Activated effector memory CD4-positive, alpha-beta T cell treated with anti-CD3 and anti-CD28 coated beads, Interleukin-2, amount 50 U/mL, for 16 hours (primary cell): ENCODE measurements at regions not wholly inside any gene's neighbourhood (a gene's known extent, or its start where the extent isn't known, plus 50 kb on each side); places are given as distances from the start of the nearest gene placed in this dataset.

Experiments used
- DNase-seq: peaks from one replicate; pipeline ENCODE4 v3.0.0-alpha.2; 2020

- DNase-seq, result no peak
Measured at GRCh38 chr12:41930866-41931437, 213.7 kb downstream of the GXYLT1 start.

GRCh38 chr12:41924111-41924510 lies 220.6 kb downstream of the GXYLT1 start:
- no peak for DNase-seq

DNA sequence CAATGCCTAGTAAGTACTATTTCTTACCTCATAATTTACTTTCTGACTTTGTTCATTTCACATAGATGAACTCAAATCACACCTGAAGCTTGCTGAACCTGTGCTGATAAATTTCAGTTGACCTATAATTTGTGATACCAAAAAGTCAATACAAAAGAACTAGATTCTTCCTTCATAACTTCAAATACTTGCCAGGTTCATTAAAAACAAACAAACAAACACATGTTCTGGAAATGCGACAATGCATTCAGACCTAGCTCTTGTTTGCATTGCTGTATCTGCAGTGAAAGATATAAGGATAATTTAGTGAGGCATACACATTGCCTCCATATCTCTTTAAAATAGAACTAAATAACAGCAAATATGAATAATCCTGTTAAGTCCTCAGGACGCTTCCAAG lies 221.3 kb downstream of the GXYLT1 start:
- no peak for DNase-seq

DNA sequence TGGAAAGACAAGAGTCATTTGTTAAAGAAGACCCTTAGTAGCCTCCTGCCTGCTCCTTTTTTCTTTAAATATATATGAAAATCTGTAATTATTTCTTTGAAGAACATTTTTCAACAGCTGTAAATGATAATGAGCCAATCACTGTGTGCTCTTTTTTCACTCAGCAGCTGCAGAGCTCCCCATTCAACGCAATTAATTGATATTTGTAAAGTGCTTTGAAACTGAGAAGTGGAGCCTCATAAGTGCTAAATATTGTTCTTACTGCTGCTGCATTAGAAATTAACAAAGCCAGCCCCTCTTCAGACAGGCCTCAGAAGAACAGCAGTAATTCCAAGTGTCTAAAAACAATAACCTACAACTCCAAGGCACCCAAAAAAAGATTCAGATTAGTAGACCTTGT lies 224.3 kb downstream of the GXYLT1 start:
- DNase-seq, result no peak

- no peak for DNase-seq
Measured at GRCh38 chr12:41919526-41920261, 225.0 kb downstream of the GXYLT1 start.

- no peak for DNase-seq
Measured at GRCh38 chr12:41919048-41919447, 225.6 kb downstream of the GXYLT1 start.

GRCh38 chr12:41917938-41918341 lies 226.7 kb downstream of the GXYLT1 start:
- DNase-seq, result no peak

DNA sequence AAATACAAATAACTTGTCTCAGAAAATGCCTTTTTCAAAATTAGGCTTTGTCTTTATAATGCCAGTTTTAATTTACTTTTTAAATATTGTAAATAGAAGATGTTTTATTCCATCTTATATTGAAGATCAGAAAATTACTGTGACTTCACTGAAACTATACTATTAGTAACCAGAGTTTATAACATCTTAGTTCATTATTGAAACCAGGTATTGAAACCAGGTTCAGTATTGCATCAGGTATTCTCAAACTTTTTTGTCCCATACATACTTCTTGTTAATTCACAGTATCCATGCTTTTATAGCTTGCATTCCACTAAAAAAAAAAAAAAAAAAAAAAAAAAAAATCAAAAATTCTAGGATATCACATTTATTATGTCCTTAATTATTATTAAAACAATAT lies 227.5 kb downstream of the GXYLT1 start:
- DNase-seq, result no peak

- DNase-seq, result no peak
Measured at GRCh38 chr12:41910578-41911320, 233.9 kb downstream of the GXYLT1 start.

- DNase-seq, result no peak
Measured at GRCh38 chr12:41908206-41908605, 236.5 kb downstream of the GXYLT1 start.

- no peak for DNase-seq
Measured at GRCh38 chr12:41907550-41907949, 237.1 kb downstream of the GXYLT1 start.

GRCh38 chr12:41907021-41907420 lies 237.7 kb downstream of the GXYLT1 start:
- no peak for DNase-seq

DNA sequence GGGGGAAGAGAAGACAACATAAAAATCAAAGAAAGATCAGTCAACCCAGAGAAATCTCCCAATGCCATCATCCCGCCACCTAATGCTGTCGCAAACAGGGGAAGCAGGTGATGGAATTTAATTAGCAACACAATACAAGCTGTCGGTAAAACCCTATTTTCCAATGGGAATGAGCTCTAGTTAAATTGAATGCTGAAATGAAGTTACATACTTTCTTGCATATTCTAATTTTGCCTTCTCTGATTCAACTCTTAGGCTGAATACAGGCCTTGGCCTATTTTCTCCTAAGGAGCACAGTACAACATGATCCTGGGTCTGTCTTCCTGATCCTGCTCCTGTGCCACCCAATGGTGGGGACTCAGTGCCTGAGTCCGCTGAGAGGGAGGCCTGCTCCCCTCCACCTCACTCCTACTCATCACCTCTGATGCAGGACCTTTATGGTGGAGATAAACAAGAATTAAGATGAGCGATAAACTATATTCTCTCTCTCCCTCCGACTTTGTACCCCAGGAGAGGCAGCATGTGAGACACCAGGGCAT lies 238.8 kb downstream of the GXYLT1 start:
- no peak for DNase-seq

DNA sequence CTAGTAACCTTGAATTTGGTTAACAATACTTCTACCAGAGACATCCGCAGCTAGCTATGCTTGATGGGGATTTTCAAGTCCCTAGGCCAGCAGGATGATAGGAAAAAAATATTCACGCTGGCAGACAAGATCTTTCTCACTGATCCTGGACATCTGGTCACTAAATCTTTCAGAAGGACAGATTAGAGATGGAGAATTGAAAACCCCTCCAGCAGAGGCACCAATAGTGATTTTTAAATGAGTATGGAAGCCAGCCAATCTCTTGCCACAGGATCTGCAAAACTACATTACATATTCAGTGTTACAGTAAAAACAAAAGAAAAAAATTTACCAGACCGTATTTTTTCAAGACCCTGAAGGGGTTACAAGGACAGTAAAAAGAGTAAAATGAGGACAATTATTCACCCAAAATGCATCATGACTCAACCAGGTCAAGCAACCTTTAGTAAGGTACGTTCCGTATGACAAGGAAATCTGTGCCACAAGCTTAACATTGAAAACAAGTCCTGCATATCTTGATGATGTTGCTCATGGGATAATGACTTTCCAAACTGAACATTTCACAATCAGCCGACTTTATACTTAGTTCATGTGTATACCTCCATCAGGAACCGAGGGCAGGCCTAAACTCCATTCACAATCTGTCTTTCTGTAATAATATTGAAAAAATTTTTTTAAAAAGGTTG lies 239.5 kb downstream of the GXYLT1 start:
- DNase-seq, result no peak

GRCh38 chr12:41904041-41904440 lies 240.6 kb downstream of the GXYLT1 start:
- DNase-seq, result no peak

DNA sequence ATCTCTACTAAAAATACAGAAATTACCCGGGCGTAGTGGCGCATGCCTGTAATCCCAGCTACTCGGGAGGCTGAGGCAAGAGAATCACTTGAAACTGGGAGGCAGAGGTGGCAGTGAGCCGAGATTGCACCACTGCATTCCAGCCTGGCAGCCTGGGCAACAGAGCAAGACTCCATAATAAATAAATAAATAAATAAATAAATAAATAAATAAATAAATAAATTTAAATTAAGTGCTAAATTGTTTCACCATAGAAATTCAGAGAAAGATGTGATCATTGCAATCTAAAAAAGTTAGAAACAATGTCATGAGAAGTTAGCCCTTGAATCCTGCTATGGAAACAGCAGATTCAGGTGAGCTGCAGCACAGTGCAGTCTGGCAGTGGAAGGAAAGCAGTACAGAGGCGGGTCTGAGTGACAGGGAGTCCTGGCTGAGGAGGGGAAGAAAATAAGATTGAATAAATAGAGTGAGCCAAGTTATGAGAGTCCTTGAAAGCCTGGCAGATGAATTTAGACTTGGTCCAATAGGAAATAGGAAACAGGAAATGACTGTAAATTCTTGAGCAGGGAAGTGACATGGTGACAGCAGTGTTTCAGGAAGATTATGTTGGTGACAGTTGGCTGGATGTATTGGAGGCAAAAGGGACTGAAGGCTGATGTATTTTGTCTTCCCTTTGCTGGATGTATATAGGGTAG lies 241.5 kb downstream of the GXYLT1 start:
- DNase-seq, result no peak

DNA sequence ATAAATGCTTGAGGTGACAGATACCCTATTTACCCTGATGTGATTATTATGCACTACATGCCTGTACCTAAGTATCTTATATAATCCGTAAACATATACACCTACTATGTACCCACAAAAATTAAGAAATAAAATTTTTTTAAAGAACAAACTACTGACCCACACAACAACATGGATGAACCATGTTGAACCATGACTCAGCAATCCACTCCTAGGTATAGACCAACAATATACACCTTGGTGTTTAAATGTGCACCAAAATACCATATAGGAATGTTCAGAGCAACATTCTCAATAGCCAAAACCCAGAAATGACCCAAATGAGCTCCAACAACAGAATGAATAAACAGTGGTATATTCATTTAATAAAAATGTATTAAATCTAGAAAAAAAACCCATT lies 245.1 kb downstream of the GXYLT1 start:
- DNase-seq, result no peak

- DNase-seq, result no peak
Measured at GRCh38 chr12:41897593-41897992, 247.1 kb downstream of the GXYLT1 start.

DNA sequence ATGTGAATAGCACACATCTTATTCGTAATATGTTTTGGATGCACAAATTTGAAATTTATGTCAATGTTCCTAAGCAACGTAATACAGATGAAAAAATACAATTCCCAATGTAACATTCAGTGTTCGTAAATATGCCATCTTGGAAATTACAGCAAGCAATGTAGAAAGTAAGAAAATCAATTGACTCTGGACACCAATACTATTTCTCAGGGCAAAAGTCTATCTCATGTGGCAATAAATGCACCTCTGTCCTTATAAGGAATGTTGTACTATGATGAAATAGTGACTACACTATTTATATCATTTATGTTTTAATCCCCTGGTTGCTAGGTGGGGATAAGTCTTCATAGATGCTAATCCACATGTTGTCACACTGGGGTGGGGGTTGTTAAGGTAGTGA lies 251.2 kb downstream of the GXYLT1 start:
- no peak for DNase-seq

- DNase-seq, result no peak
Measured at GRCh38 chr12:41892302-41892701, 252.4 kb downstream of the GXYLT1 start.

DNA sequence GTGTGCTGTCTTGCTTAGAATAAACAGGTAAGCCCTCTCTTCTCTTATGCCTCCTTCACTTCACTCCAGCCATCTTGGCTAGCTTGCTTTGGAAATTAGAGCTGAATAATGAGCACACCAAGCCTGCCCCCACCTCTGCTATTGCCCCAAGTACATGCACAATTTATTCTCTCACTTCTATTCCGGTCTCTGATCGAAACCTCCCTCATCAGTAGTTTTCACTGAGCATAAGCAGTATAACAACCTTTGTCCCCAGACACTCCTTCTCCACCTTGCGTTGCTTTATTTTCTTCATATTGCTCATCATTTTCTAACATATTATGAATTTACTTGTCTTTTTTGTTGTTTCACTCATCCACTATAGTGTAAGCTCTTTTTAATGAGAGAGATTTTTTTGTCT lies 253.4 kb downstream of the GXYLT1 start:
- DNase-seq, result no peak

DNA sequence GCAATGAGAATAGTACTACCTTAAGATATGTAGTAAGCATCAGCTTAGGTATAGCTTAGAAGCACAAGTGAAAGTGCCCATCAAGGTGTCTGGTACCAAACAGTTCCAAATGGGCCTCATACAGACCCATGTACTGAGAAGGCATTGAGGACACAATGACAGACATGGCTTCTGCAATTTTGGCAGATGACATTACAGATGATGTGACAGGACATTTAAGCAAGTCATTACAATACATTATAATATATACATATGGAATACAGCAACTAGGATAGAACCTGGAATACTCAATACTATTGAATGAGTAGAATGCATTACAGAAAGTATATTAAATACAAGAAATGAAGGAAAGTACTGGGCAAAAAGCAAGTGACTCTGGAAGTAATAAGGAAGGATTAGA lies 256.4 kb downstream of the GXYLT1 start:
- DNase-seq, result no peak
